ENCODE measurements at regions not wholly inside any gene's neighbourhood (a gene's known extent, or its start where the extent isn't known, plus 50 kb on each side); places are given as distances from the start of the nearest gene placed in this dataset.

- TF ChIP-seq CTCF (IDR thresholded peaks at IDR 0.05; ENCODE audit: extremely low read depth in 1 of 2, insufficient read depth in 1 of 2, low read depth in 1 of 2, low read length in 2 of 2) (no peak), POLR2A (IDR thresholded peaks at IDR 0.05; ENCODE audit: low read depth, low read length) (no peak), POLR2AphosphoS5 (IDR thresholded peaks at IDR 0.05; ENCODE audit: insufficient read depth, low read depth, low read length) (no peak), EZH2 (IDR thresholded peaks at IDR 0.05; ENCODE audit: borderline replicate concordance, low read depth, low read length, severe bottlenecking) (no peak), JUN (IDR thresholded peaks at IDR 0.05; ENCODE audit: borderline replicate concordance, insufficient read depth, insufficient read length, low read depth) (no peak), MAX (IDR thresholded peaks at IDR 0.05; ENCODE audit: insufficient read depth, insufficient read length) (no peak), MYC (IDR thresholded peaks at IDR 0.05; ENCODE audit: low read depth, low read length) (no peak), FOS (IDR thresholded peaks at IDR 0.05; ENCODE audit: borderline replicate concordance, insufficient read depth, low read length) (no peak), GATA2 (IDR thresholded peaks at IDR 0.05; ENCODE audit: insufficient read depth, insufficient read length, low read depth, low read length) (no peak)
These were observed 836.4 kb upstream of the TSPY4 start for GRCh38 chrY:8500888-8501287.

Measured in endothelial cell of umbilical vein (primary cell).